RWPE2 (cell line): ENCODE measurements at regions not wholly inside any gene's neighbourhood (a gene's known extent, or its start where the extent isn't known, plus 50 kb on each side); places are given as distances from the start of the nearest gene placed in this dataset.

Experiments used
- ATAC-seq: fragments of 200-7000 bp; cut with Tn5 transposase; 3 replicates; pipeline ENCODE4 v1.9.1; 2021; ENCODE audit warnings: low read depth
- DNase-seq: peaks from one replicate; pipeline ENCODE4 v3.0.0-alpha.2; 2020; ENCODE audit warnings: low spot score
- H3K27ac ChIP-seq: fragments of 450-650 bp; 2 replicates; pipeline ENCODE4 v1.5.1; 2017; ENCODE audit warnings: mild to moderate bottlenecking; ENCODE audit not compliant: poor library complexity, severe bottlenecking
- H3K27me3 ChIP-seq: fragments of 250-450 bp; sonication (Bioruptor Pico); 2 replicates; pipeline ENCODE4 v1.5.1; 2021; ENCODE audit warnings: mild to moderate bottlenecking, moderate library complexity; ENCODE audit not compliant: insufficient read depth, poor library complexity, severe bottlenecking
- H3K36me3 ChIP-seq: fragments of 250-450 bp; sonication (Bioruptor Pico); 2 replicates; pipeline ENCODE4 v1.5.1; 2020; ENCODE audit warnings: low read depth, mild to moderate bottlenecking, moderate library complexity
- H3K4me1 ChIP-seq: fragments of 250-450 bp; sonication (Bioruptor Pico); 2 replicates; pipeline ENCODE4 v1.5.1; 2021; ENCODE audit warnings: mild to moderate bottlenecking, moderate library complexity; ENCODE audit not compliant: insufficient read depth, poor library complexity, severe bottlenecking
- H3K4me3 ChIP-seq: fragments of 250-450 bp; sonication (Bioruptor Pico); 2 replicates; pipeline ENCODE4 v1.5.1; 2021; ENCODE audit warnings: mild to moderate bottlenecking, moderate library complexity; ENCODE audit not compliant: severe bottlenecking
- H3K9me3 ChIP-seq: fragments of 250-450 bp; sonication (Bioruptor Pico); 2 replicates; pipeline ENCODE4 v1.5.1; 2021; ENCODE audit warnings: mild to moderate bottlenecking, moderate library complexity; ENCODE audit not compliant: severe bottlenecking
- CTCF ChIP-seq: fragments of 450-650 bp; IDR thresholded peaks from one replicate; pipeline ENCODE4 v1.5.1; 2017; ENCODE audit warnings: mild to moderate bottlenecking, moderate library complexity; ENCODE audit not compliant: poor library complexity, severe bottlenecking

DNA sequence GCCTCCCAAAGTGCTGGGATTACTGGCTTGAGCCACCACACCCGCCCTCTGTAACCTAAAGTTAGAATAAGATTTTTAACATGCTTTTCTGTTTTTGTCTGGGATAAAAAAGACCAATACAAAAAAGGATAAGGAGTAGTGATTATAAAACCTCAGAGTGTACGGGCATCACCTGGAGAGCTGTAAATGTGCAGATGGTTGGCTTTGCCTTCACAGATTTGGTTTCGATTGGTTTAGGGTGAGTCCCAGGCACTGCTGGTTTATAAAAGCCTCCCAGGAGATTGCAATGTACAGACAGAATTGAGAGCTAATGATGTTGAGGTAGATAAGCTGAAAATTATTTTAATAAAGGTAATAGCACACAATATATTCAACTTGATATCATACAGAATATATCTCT lies 289.7 kb upstream of the FSHR start:
- DNase-seq (no peak), ATAC-seq (no peak)
- Histone ChIP-seq H3K4me1 (no peaks in the 10 kb centered on the region), H3K4me3 (no peak overlapping the region), H3K27ac (no peak overlapping the region), H3K27me3 (no peaks in the 10 kb centered on the region), H3K36me3 (no peaks in the 10 kb centered on the region), H3K9me3 (no peaks in the 10 kb centered on the region)
- TF ChIP-seq CTCF, result no peak

DNA sequence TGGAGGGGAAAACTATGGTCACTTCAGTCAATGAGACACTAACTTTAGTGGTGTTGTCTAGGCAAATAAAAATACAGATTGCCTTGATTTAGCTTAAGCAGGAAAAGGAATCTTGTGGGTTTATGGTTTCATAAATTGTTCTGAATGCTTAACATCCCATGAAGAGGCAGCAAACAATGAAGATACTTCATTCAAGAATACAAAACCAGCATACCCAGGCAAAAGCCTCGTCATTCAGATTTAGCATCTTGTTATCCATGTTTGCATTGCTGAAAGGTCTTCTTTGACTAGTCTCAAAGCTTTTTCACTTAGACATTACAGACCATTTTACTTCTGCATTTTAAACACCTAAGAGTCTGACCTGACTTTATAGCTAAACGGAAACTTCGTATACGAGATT lies 272.7 kb upstream of the FSHR start:
- H3K27me3 ChIP-seq, result peaks cover 8% of the 10 kb centered on the region
- H3K4me3 ChIP-seq, result no peak overlapping the region
- ATAC-seq (no peak), DNase-seq (no peak)
- no peak for TF ChIP-seq CTCF
- no peak overlapping the region for H3K27ac ChIP-seq
- H3K36me3 ChIP-seq, result no peaks in the 10 kb centered on the region
- H3K9me3 ChIP-seq, result no peaks in the 10 kb centered on the region
- no peaks in the 10 kb centered on the region for H3K4me1 ChIP-seq

- DNase-seq (no peak), ATAC-seq (no peak)
- Histone ChIP-seq H3K36me3 (no peaks in the 10 kb centered on the region), H3K4me1 (no peaks in the 10 kb centered on the region), H3K27ac (no peak overlapping the region), H3K4me3 (no peak overlapping the region), H3K27me3 (no peaks in the 10 kb centered on the region), H3K9me3 (no peaks in the 10 kb centered on the region)
- no peak for TF ChIP-seq CTCF
Measured at GRCh38 chr2:49416252-49416651, 261.9 kb upstream of the FSHR start.

- H3K27ac ChIP-seq, result no peak overlapping the region
- no peak overlapping the region for H3K4me3 ChIP-seq
- no peaks in the 10 kb centered on the region for H3K4me1 ChIP-seq
- no peak for DNase-seq
- no peak for TF ChIP-seq CTCF
- no peaks in the 10 kb centered on the region for H3K36me3 ChIP-seq
- no peaks in the 10 kb centered on the region for H3K9me3 ChIP-seq
- H3K27me3 ChIP-seq, result peaks cover 3% of the 10 kb centered on the region
- ATAC-seq, result no peak
Measured at GRCh38 chr2:49404108-49404507, 249.8 kb upstream of the FSHR start.

DNA sequence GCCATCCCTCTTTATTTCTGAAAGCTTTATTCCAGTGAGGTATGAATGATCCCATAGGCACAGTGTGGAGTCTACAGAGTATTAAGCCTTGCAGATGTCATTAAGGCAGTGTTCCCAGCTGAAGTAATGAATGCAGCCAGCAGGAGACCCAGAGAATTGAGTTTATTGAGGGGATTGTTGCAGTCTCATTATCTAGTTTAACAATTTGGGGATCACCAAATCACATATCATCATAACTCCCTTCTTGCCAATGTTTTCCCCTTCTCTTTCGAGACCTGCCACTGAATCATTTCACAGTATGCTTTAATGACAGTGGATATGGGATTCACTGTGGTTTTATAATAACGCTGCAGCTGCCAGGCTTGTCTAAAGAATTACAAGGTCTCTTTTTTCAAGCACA lies 249.3 kb upstream of the FSHR start:
- Histone ChIP-seq H3K4me1 (no peaks in the 10 kb centered on the region), H3K9me3 (no peaks in the 10 kb centered on the region), H3K4me3 (no peak overlapping the region), H3K27ac (no peak overlapping the region), H3K36me3 (no peaks in the 10 kb centered on the region), H3K27me3 (peaks cover 3% of the 10 kb centered on the region)
- no peak for DNase-seq
- ATAC-seq, result no peak
- no peak for TF ChIP-seq CTCF
